AG04449 (cell line): ENCODE measurements at regions not wholly inside any gene's neighbourhood (a gene's known extent, or its start where the extent isn't known, plus 50 kb on each side); places are given as distances from the start of the nearest gene placed in this dataset.
"Not testable (repeated sequence)": the region's sequence is repeated elsewhere in the genome, so short reads cannot be mapped to it uniquely, and the experiment has no call there.

ENCODE experiments used
- CTCF ChIA-PET: fragments of 350-600 bp; formaldehyde crosslinking; extraction: SDS; loops from one replicate; lab custom pipeline; 2021; ENCODE audit warnings: antibody characterized with exemption; lab: Yijun Ruan, JAX
- POLR2A ChIA-PET: fragments of 400-600, 350-600 bp; formaldehyde crosslinking; extraction: SDS; loops from one replicate; lab custom pipeline; 2020; ENCODE audit warnings: antibody characterized with exemption, inconsistent platforms; lab: Yijun Ruan, JAX
- DNase-seq: peaks from one replicate; pipeline ENCODE4 v3.0.0-alpha.2; 2010; ENCODE audit warnings: low read depth, low spot score
- H3K4me3 ChIP-seq: 2 replicates; pipeline ENCODE4 v1.5.1; 2011; ENCODE audit warnings: low read depth, mild to moderate bottlenecking, control low read depth, low read length
- TF ChIP-seq, protein P1 (sequence below): IDR thresholded peaks from one replicate; pipeline ENCODE4 v1.5.1; 2011; ENCODE audit warnings: mild to moderate bottlenecking, moderate library complexity, low read length, control low read depth, inconsistent platforms; ENCODE audit not compliant: insufficient read depth; ENCODE audit errors: missing control alignments

DNA sequence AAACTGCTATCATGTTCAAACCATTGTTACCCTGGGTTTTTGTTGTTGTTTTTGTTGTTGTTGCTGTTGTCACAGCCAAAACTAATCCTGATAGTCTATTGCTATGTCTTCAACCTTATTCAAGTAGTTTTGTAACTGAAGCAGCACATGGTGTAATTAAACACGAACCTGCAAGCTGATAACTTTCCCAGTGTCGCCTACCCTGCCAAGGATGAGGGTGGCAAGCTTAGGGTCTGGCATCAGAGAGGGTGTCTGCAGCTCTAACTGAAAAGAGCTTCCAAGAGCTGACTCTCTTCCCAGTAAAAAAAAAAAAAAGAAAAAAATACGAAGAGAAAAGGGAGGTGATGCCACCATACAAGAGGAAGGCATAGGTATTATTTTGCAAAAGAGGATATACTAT, 86.3 kb upstream of the BCL2L14 start:
- TF ChIP-seq, protein P1, sequence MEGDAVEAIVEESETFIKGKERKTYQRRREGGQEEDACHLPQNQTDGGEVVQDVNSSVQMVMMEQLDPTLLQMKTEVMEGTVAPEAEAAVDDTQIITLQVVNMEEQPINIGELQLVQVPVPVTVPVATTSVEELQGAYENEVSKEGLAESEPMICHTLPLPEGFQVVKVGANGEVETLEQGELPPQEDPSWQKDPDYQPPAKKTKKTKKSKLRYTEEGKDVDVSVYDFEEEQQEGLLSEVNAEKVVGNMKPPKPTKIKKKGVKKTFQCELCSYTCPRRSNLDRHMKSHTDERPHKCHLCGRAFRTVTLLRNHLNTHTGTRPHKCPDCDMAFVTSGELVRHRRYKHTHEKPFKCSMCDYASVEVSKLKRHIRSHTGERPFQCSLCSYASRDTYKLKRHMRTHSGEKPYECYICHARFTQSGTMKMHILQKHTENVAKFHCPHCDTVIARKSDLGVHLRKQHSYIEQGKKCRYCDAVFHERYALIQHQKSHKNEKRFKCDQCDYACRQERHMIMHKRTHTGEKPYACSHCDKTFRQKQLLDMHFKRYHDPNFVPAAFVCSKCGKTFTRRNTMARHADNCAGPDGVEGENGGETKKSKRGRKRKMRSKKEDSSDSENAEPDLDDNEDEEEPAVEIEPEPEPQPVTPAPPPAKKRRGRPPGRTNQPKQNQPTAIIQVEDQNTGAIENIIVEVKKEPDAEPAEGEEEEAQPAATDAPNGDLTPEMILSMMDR, result no peak
- H3K4me3 ChIP-seq, result no peak overlapping the region
- CTCF ChIA-PET, result no interaction called here
- POLR2A ChIA-PET, result no interaction called here
- DNase-seq, result no peak

DNA sequence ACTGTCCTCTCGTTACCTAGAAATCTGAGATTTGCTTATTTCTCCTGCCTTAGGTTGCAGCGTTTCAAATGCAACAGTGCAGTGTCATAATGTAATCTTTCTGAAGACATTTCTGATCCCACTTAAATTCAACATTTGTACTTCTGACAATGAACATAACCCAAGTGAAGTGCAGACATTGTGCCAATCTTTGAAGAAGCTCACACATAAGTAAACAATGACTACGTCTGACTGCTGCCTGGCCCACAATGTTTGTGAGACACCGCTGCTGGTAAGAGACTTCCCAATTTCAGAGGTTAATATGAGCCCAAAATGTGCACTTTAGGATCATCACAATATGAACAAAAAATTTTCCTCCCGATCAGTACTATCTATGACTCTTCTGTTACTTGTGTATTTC, 84.6 kb upstream of the BCL2L14 start:
- no peak overlapping the region for H3K4me3 ChIP-seq
- ChIA-PET CTCF (no interaction called here), POLR2A (no interaction called here)
- no peak for DNase-seq
- TF ChIP-seq, protein P1, result no peak

DNA sequence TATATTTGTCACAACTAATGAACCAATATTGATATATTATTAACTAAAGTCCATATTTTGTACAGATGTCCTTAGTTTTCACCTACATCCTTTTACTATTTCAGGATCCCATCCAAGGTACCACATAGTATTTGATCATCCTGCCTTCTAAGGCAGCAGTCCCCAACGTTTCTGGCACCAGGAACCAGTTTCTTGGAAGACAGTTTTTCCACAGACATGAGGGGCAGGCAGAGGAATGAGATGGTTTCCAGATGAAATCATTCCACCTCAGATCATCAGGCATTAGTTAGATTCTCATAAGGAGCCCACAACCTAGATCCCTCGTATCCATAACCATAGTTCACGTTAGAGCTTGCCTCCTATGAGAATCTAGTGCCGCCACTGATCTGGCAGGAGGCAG, 82.8 kb upstream of the BCL2L14 start:
- DNase-seq, result no peak
- ChIA-PET POLR2A (no interaction called here), CTCF (no interaction called here)
- H3K4me3 ChIP-seq, result no peak overlapping the region
- TF ChIP-seq, protein P1, result no peak

DNA sequence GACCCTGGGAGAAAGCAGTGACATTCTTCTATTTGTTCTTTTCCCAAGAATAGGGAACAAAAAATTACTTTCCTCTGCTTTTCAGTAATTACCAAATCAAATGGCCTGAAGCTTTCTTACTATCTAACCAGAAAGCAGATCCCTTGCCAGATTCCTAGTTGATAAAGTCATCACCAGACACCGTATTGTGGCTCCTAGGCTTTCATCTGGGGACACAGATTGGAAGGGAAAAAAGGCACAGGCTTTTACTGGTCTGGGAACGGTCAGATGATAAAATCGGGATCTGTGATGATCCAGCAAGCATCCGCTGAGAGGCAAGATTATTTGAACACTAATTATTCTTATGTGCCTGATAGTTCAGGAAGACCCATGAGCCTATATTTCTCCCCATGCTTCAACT, 79.1 kb upstream of the BCL2L14 start:
- ChIA-PET POLR2A (no interaction called here), CTCF (interaction anchor here (1.1 to 1.2 kb wide), 2 partner anchors 42 to 410 kb away, joined by 3 to 5 read pairs; no protein-coding TSS in a partner anchor)
- H3K4me3 ChIP-seq, result no peak overlapping the region
- TF ChIP-seq, protein P1, result no peak
- DNase-seq, result no peak

DNA sequence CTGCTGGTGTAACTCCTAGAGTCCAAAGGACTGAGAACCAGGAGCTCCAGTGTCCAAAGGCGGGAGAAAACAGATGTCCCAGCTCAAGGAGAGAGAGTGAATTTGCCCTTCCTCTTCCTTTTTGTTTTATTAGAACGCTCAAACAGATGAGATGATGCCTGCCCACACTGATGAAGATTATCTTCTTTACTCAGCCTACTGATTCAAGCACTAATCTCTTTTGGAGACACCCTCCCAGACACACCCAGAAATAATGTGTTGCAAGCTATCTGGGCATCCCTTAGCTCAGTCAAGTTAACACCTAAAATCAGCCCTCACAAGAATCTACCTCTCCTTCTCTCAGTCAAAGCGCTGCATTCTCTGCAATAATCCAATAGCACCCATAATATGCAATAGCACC, 78.2 kb upstream of the BCL2L14 start:
- H3K4me3 ChIP-seq, result no peak overlapping the region
- DNase-seq, result no peak
- CTCF ChIA-PET, result interaction anchor here (1.2 kb wide), 1 partner anchor 411 kb away, joined by 3 read pairs; no protein-coding TSS in a partner anchor
- TF ChIP-seq, protein P1, result no peak
- POLR2A ChIA-PET, result no interaction called here

DNA sequence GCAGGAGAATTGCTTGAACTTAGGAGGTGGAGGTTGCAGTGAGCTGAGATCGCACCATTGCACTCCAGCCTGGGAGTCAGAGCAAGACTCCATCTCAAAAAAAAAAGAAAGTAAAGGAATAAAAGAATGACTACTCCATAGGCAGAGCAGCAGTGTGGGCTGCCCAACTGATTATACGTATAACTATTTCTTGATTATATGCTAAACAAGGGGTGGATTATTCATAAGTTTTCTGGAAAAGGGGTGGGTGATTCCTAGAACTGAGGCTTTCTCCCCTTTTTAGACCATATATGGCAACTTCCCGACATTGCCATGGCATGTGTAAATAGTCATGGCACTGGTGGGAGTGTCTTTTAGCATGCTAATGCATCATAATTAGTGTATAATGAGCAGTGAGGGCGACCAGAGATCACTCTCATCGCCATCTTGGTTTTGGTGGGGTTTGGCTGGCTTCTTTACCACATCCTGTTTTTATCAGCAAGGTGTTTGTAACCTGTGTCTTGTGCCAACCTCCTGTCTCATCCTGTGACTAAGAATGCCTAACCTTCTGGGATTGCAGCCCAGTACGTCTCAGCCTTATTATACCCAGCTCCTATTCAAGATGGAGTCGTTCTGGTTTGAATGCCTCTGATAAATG, 72.3 kb upstream of the BCL2L14 start:
- POLR2A ChIA-PET, CTCF ChIA-PET, DNase-seq, H3K4me3 ChIP-seq: not testable (repeated sequence)

DNA sequence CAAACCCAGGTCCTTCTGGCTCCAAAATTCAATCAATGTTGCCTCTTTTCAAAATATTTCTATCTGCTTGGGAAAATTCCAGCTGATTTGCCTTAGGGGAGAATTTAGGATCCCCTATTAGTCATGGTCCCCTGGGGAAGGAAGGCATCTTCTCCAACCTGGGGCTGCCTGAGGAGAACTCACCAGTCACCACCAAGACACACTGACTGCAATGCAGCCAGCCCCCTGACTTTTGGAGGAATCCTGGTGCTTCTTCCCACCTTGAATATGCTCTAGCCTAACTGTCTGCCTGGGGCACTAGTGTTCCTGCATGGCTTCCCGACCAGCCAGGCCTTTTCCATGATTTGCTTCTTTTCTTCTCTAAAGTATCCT, 71.8 kb upstream of the BCL2L14 start:
- TF ChIP-seq, protein P1, result no peak
- H3K4me3 ChIP-seq, result no peak overlapping the region
- CTCF ChIA-PET, result no interaction called here
- no peak for DNase-seq
- POLR2A ChIA-PET, result no interaction called here
